GM12878 (cell line): ENCODE measurements at regions not wholly inside any gene's neighbourhood (a gene's known extent, or its start where the extent isn't known, plus 50 kb on each side); places are given as distances from the start of the nearest gene placed in this dataset.

Experiments
- ATAC-seq: fragments of 200-7000 bp; cut with Tn5 transposase; 3 replicates; pipeline ENCODE4 v1.9.1; 2020; ENCODE audit warnings: mild to moderate bottlenecking, moderate library complexity
- BruUV-seq: library from RNA; stranded (reverse); fragments of 400-500 nt; replicated peaks from 2 replicates; lab custom pipeline; 2021; lab: Mats Ljungman, UMichigan
- CTCF ChIA-PET: fragments of 300-600 bp; sonication (Branson Sonifier 250); formaldehyde crosslinking; extraction: SDS; loops from one replicate; lab custom pipeline; 2021; ENCODE audit warnings: inconsistent platforms; lab: Yijun Ruan, JAX
- POLR2A ChIA-PET: fragments of 350-600 bp; formaldehyde crosslinking; extraction: SDS; loops from one replicate; lab custom pipeline; 2021; ENCODE audit warnings: inconsistent platforms; lab: Charles Lee
- RAD21 ChIA-PET: fragments of 300-600 bp; sonication (Branson Sonifier 250); formaldehyde crosslinking; loops from one replicate; lab custom pipeline; 2023; ENCODE audit warnings: antibody characterized with exemption; ENCODE audit not compliant: unreplicated experiment; lab: Charles Lee
- SMC1A ChIA-PET: fragments of 300-600 bp; sonication (Branson Sonifier 250); formaldehyde crosslinking; loops from one replicate; lab custom pipeline; 2023; ENCODE audit not compliant: unreplicated experiment, uncharacterized antibody; lab: Charles Lee
- DNase-seq: peaks from one replicate; pipeline ENCODE4 v3.0.0-alpha.2; 2011; ENCODE audit warnings: low read depth, low spot score
- FAIRE-seq: peaks from 3 replicates; lab custom pipeline; 2011; peaks lifted over from hg19 to GRCh38; lab: Jason Lieb, UNC
- H2AFZ ChIP-seq: 2 replicates; pipeline ENCODE4 v1.6.0; 2011; ENCODE audit warnings: low read depth, low read length, control low read depth; ENCODE audit not compliant: control insufficient read depth
- H3K27ac ChIP-seq: 2 replicates; pipeline ENCODE4 v1.5.1; 2011; ENCODE audit warnings: control low read depth; ENCODE audit not compliant: control insufficient read depth, insufficient read depth
- H3K27me3 ChIP-seq, 2 experiments: replicated peaks in 1 of 2; 2 replicates each; pipeline versions ENCODE4 v1.6.0 to v1.6.1; 2011; ENCODE audit warnings: low read length in 1 of 2; ENCODE audit not compliant: control insufficient read depth in 2 of 2, insufficient read depth in 2 of 2
- H3K36me3 ChIP-seq, 2 experiments: 2 replicates each; pipeline ENCODE4 v1.5.1; 2011; ENCODE audit warnings: low read length in 1 of 2; ENCODE audit not compliant: control insufficient read depth in 2 of 2, insufficient read depth in 2 of 2
- H3K4me1 ChIP-seq: 2 replicates; pipeline ENCODE4 v1.6.1; 2011; ENCODE audit warnings: mild to moderate bottlenecking, low read length, moderate library complexity, mixed read lengths; ENCODE audit not compliant: control insufficient read depth, insufficient read depth
- H3K4me2 ChIP-seq: 2 replicates; pipeline ENCODE4 v1.6.0; 2011; ENCODE audit warnings: control low read depth; ENCODE audit not compliant: control insufficient read depth, insufficient read depth
- H3K4me3 ChIP-seq: fragments of 200-600 bp; sonication (generic); 2 replicates; pipeline ENCODE4 v1.5.1; 2016
- H3K79me2 ChIP-seq: 2 replicates; pipeline ENCODE4 v1.6.0; 2011; ENCODE audit warnings: low read length; ENCODE audit not compliant: control insufficient read depth, insufficient read depth
- H3K9ac ChIP-seq: 2 replicates; pipeline ENCODE4 v1.8.0; 2011; ENCODE audit warnings: low read length, control low read depth, mixed read lengths; ENCODE audit not compliant: control insufficient read depth, insufficient read depth
- H3K9me3 ChIP-seq: replicated peaks from 3 replicates; pipeline ENCODE4 v1.5.1; 2011; ENCODE audit warnings: mild to moderate bottlenecking, low read length; ENCODE audit not compliant: control insufficient read depth, insufficient read depth
- H4K20me1 ChIP-seq: 2 replicates; pipeline ENCODE4 v1.6.0; 2011; ENCODE audit not compliant: control insufficient read depth, insufficient read depth
- ATF7 ChIP-seq: fragments of 450-650 bp; IDR thresholded peaks from 2 replicates; pipeline ENCODE4 v1.6.1; 2016; ENCODE audit warnings: low read depth, mild to moderate bottlenecking
- IKZF2 ChIP-seq, 2 experiments: fragments of 450-650 bp; IDR thresholded peaks; 2 replicates each; pipeline ENCODE4 v1.6.1; 2017; ENCODE audit warnings: mild to moderate bottlenecking in 2 of 2, moderate library complexity in 2 of 2
- RUNX3 ChIP-seq: IDR thresholded peaks from 2 replicates; pipeline ENCODE4 v1.6.1; 2012; ENCODE audit warnings: low read length, inconsistent platforms
- TCF12 ChIP-seq: IDR thresholded peaks from 2 replicates; pipeline ENCODE4 v1.6.1; 2011; ENCODE audit warnings: low read depth, mild to moderate bottlenecking, low read length
- WGBS: methylation state at CpG from one replicate; pipeline ENCODE4 v1.1.6; 2016; ENCODE audit warnings: low lambda C conversion rate; ENCODE audit not compliant: insufficient replicate concordance, insufficient coverage; ENCODE audit errors: missing lambda C conversion rate; 5-methylcytosine and 5-hydroxymethylcytosine counted together
- in situ Hi-C: fragments of 300-500 bp; cut with MboI; formaldehyde crosslinking; loops from 9 replicates; pipeline ENCODE4 v1.14.3; 2018; ENCODE audit warnings: mixed read lengths
- intact Hi-C: fragments of 100-400 bp; cut with micrococcal nuclease; formaldehyde crosslinking; loops from one replicate; pipeline ENCODE4 v1.14.2; 2022; ENCODE audit not compliant: unreplicated experiment
- TF ChIP-seq, protein P1 (sequence below): fragments of 450-650 bp; IDR thresholded peaks from 2 replicates; pipeline ENCODE4 v1.6.1; 2017; ENCODE audit warnings: mild to moderate bottlenecking, moderate library complexity

DNA sequence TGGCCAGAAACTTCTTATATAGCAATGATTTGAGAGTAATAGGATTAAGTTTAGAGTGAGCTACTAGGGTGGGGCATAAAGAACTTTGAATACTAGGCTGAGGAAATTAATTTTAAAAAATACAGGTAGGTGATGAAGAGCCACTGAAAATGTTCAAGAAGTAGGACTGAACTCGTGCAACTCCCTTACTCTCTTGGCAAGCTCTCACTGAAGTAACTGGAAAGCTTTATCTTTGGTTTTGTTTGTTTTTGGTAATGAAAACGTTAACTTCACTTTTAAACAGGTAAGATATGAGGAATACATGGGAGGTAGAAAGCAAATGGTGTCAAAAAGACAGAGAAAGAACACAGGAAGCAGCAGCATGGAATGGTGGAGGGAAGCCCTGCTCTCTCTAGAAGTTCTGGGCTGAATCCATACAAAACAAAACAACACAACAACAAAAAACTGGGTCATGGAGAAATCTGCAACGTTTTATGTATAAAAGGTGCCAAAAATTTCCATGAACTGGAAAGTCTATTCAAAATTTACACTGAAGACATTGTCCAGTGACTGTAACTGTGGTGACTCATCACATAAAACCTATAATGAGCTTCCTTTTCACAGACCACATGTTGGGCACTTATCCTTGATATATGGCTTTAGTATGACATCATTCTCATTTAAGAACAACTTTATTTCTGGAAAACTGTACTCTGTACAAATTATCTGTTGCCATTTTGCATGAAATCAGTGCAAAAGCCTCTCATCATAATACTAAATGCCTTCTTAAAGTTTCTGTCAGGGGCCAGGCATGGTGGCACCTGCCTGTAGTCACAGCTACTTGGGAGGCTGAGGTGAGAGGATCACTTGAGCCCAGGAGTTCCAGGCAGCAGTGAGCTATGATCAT, 91.2 kb upstream of the CHD1 start:
- H4K20me1 ChIP-seq, result no peaks in the 10 kb centered on the region
- FAIRE-seq, result no peak
- H3K9me3 ChIP-seq, result no peaks in the 10 kb centered on the region; the same call in 2 of the 3 replicates
- 60% methylated on average over 3 of the region's 3 CpGs for WGBS
- peak; percentile 87 for ATAC-seq
- ChIA-PET CTCF (interaction anchor here (0.7 to 1.8 kb wide), 5 partner anchors 9 to 110 kb away, joined by 3 to 4 read pairs (median 4); no protein-coding TSS in a partner anchor), SMC1A (interaction anchor here (0.6 to 1.8 kb wide), 8 partner anchors 12 to 1855 kb away, joined by 3 to 5 read pairs (median 4); no protein-coding TSS in a partner anchor), RAD21 (interaction anchor here (1.5 kb wide), 1 partner anchor 86 kb away, joined by 3 read pairs; no protein-coding TSS in a partner anchor), POLR2A (interaction anchor here (0.6 to 1.1 kb wide), 2 partner anchors 9 to 11 kb away, joined by 3 read pairs; no protein-coding TSS in a partner anchor)
- H3K9ac ChIP-seq, result no peak overlapping the region
- H3K4me2 ChIP-seq, result no peak overlapping the region
- H3K79me2 ChIP-seq, result no peaks in the 10 kb centered on the region
- TF ChIP-seq RUNX3, result peak; percentile 32; the same call in 1 of the 2 replicates
- TF ChIP-seq TCF12, result no peak
- TF ChIP-seq ATF7, result peak; percentile 87
- TF ChIP-seq IKZF2 (IDR thresholded peaks at IDR 0.05), result peak in 1 of 2 experiments; percentile 17; a peak in 1 of 4 replicates
- no peak overlapping the region for H3K4me3 ChIP-seq
- H3K27ac ChIP-seq, result no peak overlapping the region
- peaks cover 3% of the 10 kb centered on the region; the same call in 1 of the 2 replicates for H3K4me1 ChIP-seq
- H3K36me3 ChIP-seq, result no peaks in the 10 kb centered on the region
- peak overlapping the region; percentile 3 for H2AFZ ChIP-seq
- in situ Hi-C loops, result no loop called here
- no peaks in the 10 kb centered on the region for H3K27me3 ChIP-seq
- no peak for DNase-seq
- no TSS peak for BruUV-seq
- intact Hi-C loops, result no loop called here

DNA sequence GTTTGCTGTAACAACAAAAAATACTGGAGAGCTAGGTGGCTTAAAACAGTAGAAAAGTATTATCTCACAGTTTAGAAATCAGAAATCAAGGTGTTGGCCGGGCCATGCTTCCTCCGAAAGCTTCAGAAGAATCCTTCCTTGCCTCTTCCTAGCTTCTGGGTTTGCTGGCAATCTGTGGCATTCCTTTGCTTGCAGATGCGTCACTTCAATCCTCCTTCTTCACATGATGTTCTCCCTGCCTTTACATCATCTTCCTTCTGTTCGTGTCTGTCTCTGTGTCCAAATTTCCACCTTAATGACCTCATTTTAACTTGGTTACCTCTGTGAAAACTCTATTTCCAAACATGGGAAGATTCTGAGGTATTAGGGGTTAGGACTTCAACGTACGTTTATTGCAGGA, 90.4 kb upstream of the CHD1 start:
- RAD21 ChIA-PET, result interaction anchor here (1.5 kb wide), 1 partner anchor 85 kb away, joined by 3 read pairs; no protein-coding TSS in a partner anchor

More for the DNA sequence above, 90.4 kb upstream of the CHD1 start:
- POLR2A ChIA-PET, result interaction anchor here (0.6 to 1.1 kb wide), 2 partner anchors 10 kb away, joined by 3 read pairs; no protein-coding TSS in a partner anchor
- Histone ChIP-seq H3K27ac (no peak overlapping the region), H3K9me3 (no peaks in the 10 kb centered on the region; the same call in 2 of the 3 replicates), H3K4me1 (peaks cover 3% of the 10 kb centered on the region; the same call in 1 of the 2 replicates), H3K36me3 (no peaks in the 10 kb centered on the region), H3K4me2 (no peak overlapping the region), H3K4me3 (no peak overlapping the region), H3K27me3 (no peaks in the 10 kb centered on the region)
- no peak for FAIRE-seq
- TF ChIP-seq, protein P1, sequence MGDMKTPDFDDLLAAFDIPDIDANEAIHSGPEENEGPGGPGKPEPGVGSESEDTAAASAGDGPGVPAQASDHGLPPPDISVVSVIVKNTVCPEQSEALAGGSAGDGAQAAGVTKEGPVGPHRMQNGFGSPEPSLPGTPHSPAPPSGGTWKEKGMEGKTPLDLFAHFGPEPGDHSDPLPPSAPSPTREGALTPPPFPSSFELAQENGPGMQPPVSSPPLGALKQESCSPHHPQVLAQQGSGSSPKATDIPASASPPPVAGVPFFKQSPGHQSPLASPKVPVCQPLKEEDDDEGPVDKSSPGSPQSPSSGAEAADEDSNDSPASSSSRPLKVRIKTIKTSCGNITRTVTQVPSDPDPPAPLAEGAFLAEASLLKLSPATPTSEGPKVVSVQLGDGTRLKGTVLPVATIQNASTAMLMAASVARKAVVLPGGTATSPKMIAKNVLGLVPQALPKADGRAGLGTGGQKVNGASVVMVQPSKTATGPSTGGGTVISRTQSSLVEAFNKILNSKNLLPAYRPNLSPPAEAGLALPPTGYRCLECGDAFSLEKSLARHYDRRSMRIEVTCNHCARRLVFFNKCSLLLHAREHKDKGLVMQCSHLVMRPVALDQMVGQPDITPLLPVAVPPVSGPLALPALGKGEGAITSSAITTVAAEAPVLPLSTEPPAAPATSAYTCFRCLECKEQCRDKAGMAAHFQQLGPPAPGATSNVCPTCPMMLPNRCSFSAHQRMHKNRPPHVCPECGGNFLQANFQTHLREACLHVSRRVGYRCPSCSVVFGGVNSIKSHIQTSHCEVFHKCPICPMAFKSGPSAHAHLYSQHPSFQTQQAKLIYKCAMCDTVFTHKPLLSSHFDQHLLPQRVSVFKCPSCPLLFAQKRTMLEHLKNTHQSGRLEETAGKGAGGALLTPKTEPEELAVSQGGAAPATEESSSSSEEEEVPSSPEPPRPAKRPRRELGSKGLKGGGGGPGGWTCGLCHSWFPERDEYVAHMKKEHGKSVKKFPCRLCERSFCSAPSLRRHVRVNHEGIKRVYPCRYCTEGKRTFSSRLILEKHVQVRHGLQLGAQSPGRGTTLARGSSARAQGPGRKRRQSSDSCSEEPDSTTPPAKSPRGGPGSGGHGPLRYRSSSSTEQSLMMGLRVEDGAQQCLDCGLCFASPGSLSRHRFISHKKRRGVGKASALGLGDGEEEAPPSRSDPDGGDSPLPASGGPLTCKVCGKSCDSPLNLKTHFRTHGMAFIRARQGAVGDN, result no peak
- TF ChIP-seq, all 136 proteins: peak for 0
- no peak overlapping the region for H3K9ac ChIP-seq
- ChIA-PET CTCF (interaction anchor here (0.5 to 1.8 kb wide), 6 partner anchors 9 to 110 kb away, joined by 3 to 4 read pairs (median 3); no protein-coding TSS in a partner anchor), SMC1A (interaction anchor here (0.7 to 1.8 kb wide), 4 partner anchors 13 to 86 kb away, joined by 3 to 5 read pairs (median 3); no protein-coding TSS in a partner anchor)
- BruUV-seq, result no TSS peak
- ATAC-seq, result no peak
- no peak for DNase-seq
- H2AFZ ChIP-seq, result no peak overlapping the region; the same call in 1 of the 2 replicates
- intact Hi-C loops, result no loop called here
- in situ Hi-C loops, result no loop called here
- no peaks in the 10 kb centered on the region for H3K79me2 ChIP-seq
- H4K20me1 ChIP-seq, result no peaks in the 10 kb centered on the region
- WGBS, result 78% methylated on average over 6 of the region's 6 CpGs
